LHCN-M2 (cell line): ENCODE measurements at regions not wholly inside any gene's neighbourhood (a gene's known extent, or its start where the extent isn't known, plus 50 kb on each side); places are given as distances from the start of the nearest gene placed in this dataset.

ENCODE experiments used
- DNase-seq: peaks from one replicate; pipeline ENCODE4 v3.0.0-alpha.2; 2012; ENCODE audit warnings: low read depth

GRCh38 chr1:177891809-177892208, 78.0 kb downstream of the SEC16B start:
- DNase-seq, result no peak

GRCh38 chr1:177890479-177890878, 79.4 kb downstream of the SEC16B start:
- no peak for DNase-seq

- no peak for DNase-seq
Observed at GRCh38 chr1:177884479-177885021, 85.3 kb downstream of the SEC16B start.

- no peak for DNase-seq
Observed at GRCh38 chr1:177883581-177883980, 86.3 kb downstream of the SEC16B start.

- no peak for DNase-seq
Observed at GRCh38 chr1:177880339-177880891, 89.4 kb downstream of the SEC16B start.

- DNase-seq, result no peak
Observed at GRCh38 chr1:177877086-177877485, 92.8 kb downstream of the SEC16B start.

GRCh38 chr1:177873238-177873637, 96.6 kb downstream of the SEC16B start:
- peak; percentile 94 for DNase-seq

- DNase-seq, result no peak
Observed at GRCh38 chr1:177872308-177872900, 97.5 kb downstream of the SEC16B start.

- no peak for DNase-seq
Observed at GRCh38 chr1:177871613-177872307, 98.1 kb downstream of the SEC16B start.

- no peak for DNase-seq
Observed at GRCh38 chr1:177869586-177869985, 100.3 kb downstream of the SEC16B start.

- DNase-seq, result peak; percentile 59
Observed at GRCh38 chr1:177869011-177869410, 100.8 kb downstream of the SEC16B start.

- DNase-seq, result no peak
Observed at GRCh38 chr1:177865807-177866206, 104.1 kb downstream of the SEC16B start.

- DNase-seq, result peak; percentile 63
Observed at GRCh38 chr1:177864538-177865305, 105.1 kb downstream of the SEC16B start.

GRCh38 chr1:177863796-177864195, 106.1 kb downstream of the SEC16B start:
- no peak for DNase-seq

- no peak for DNase-seq
Observed at GRCh38 chr1:177862916-177863315, 106.9 kb downstream of the SEC16B start.

GRCh38 chr1:177859572-177859971, 110.3 kb downstream of the SEC16B start:
- DNase-seq, result peak; percentile 10

GRCh38 chr1:177858332-177858821, 111.5 kb downstream of the SEC16B start:
- DNase-seq, result peak; percentile 19

- no peak for DNase-seq
Observed at GRCh38 chr1:177857285-177857684, 112.6 kb downstream of the SEC16B start.

- DNase-seq, result no peak
Observed at GRCh38 chr1:177854951-177855350, 114.9 kb downstream of the SEC16B start.

- no peak for DNase-seq
Observed at GRCh38 chr1:177849579-177850290, 120.1 kb downstream of the SEC16B start.

GRCh38 chr1:177849130-177849529, 120.7 kb downstream of the SEC16B start:
- peak; percentile 82 for DNase-seq
